SU-DHL-6 (cell line): ENCODE measurements at regions not wholly inside any gene's neighbourhood (a gene's known extent, or its start where the extent isn't known, plus 50 kb on each side); places are given as distances from the start of the nearest gene placed in this dataset.

Experiments
- H2AFZ ChIP-seq: fragments of 200-600 bp; sonication (generic); 2 replicates; pipeline ENCODE4 v1.6.1; 2014; ENCODE audit warnings: low read depth, mild to moderate bottlenecking, moderate library complexity, mixed read lengths, antibody characterized with exemption, low read length; ENCODE audit not compliant: severe bottlenecking
- H3F3A ChIP-seq: fragments of 200-600 bp; shearing (Covaris generic); 2 replicates; pipeline ENCODE4 v1.6.0; 2016; ENCODE audit warnings: antibody characterized with exemption, mild to moderate bottlenecking; ENCODE audit not compliant: insufficient read depth
- H3K27ac ChIP-seq: fragments of 200-600 bp; sonication (generic); 2 replicates; pipeline ENCODE4 v1.5.1; 2016; ENCODE audit warnings: low read depth, mild to moderate bottlenecking, low read length, moderate library complexity, mixed read lengths
- H3K27me3 ChIP-seq: fragments of 200-600 bp; sonication (generic), shearing (Covaris generic); 2 replicates; pipeline ENCODE4 v1.6.0; 2014; ENCODE audit warnings: mild to moderate bottlenecking, low read length
- H3K36me3 ChIP-seq: fragments of 200-600 bp; sonication (generic); 2 replicates; pipeline ENCODE4 v1.6.1; 2014; ENCODE audit warnings: mild to moderate bottlenecking, low read length, mixed read lengths
- H3K4me2 ChIP-seq: fragments of 300-600, 200-600 bp; shearing (Covaris generic), sonication (generic); 2 replicates; pipeline ENCODE4 v1.6.0; 2014; ENCODE audit warnings: low read length, low read depth, mild to moderate bottlenecking; ENCODE audit not compliant: poor library complexity, severe bottlenecking
- H3K4me3 ChIP-seq: fragments of 200-600 bp; sonication (generic); 2 replicates; pipeline ENCODE4 v1.5.1; 2014; ENCODE audit warnings: antibody characterized with exemption, low read length, mild to moderate bottlenecking, mixed read lengths; ENCODE audit not compliant: insufficient read depth, poor library complexity, severe bottlenecking
- H3K79me2 ChIP-seq: fragments of 200-600 bp; sonication (generic); 2 replicates; pipeline ENCODE4 v1.6.1; 2014; ENCODE audit warnings: mild to moderate bottlenecking, low read length, moderate library complexity; ENCODE audit not compliant: insufficient read depth
- H3K9ac ChIP-seq: fragments of 200-600 bp; sonication (generic); 2 replicates; pipeline ENCODE4 v1.7.0; 2014; ENCODE audit warnings: mild to moderate bottlenecking, low read length
- H3K9me2 ChIP-seq: fragments of 200-600 bp; sonication (generic); replicated peaks from 2 replicates; pipeline ENCODE4 v1.6.1; 2014; ENCODE audit warnings: low read length; ENCODE audit not compliant: insufficient read depth
- H3K9me3 ChIP-seq: fragments of 200-600 bp; sonication (generic); 2 replicates; pipeline ENCODE4 v1.6.1; 2014; ENCODE audit warnings: low read length, mixed read lengths; ENCODE audit not compliant: insufficient read depth
- H4K20me1 ChIP-seq: fragments of 200-600 bp; sonication (generic); 2 replicates; pipeline ENCODE4 v1.6.1; 2014; ENCODE audit warnings: low read depth, mild to moderate bottlenecking, antibody characterized with exemption, low read length, moderate library complexity, mixed read lengths
- CTCF ChIP-seq: fragments of 200-600 bp; sonication (generic); IDR thresholded peaks from one replicate; pipeline ENCODE4 v1.5.1; 2017; ENCODE audit warnings: antibody characterized with exemption, mild to moderate bottlenecking, low read length, moderate library complexity; ENCODE audit not compliant: insufficient read depth, poor library complexity, severe bottlenecking
- EZH2phosphoT487 ChIP-seq: fragments of 200-600 bp; sonication (generic), shearing (Covaris generic); conservative IDR thresholded peaks from 2 replicates; pipeline ENCODE4 v1.6.1; 2018; ENCODE audit warnings: mild to moderate bottlenecking, antibody characterized with exemption, low read length, moderate library complexity, mixed read lengths

- Histone ChIP-seq H3K9me3 (peaks cover 10% of the 10 kb centered on the region; the same call in 1 of the 2 replicates), H3K9ac (no peak overlapping the region), H4K20me1 (no peaks in the 10 kb centered on the region), H3K79me2 (no peaks in the 10 kb centered on the region), H3K27ac (no peak overlapping the region), H3K36me3 (no peaks in the 10 kb centered on the region), H3F3A (no peaks in the 10 kb centered on the region), H3K27me3 (no peaks in the 10 kb centered on the region), H2AFZ (no peak overlapping the region), H3K4me2 (no peak overlapping the region), H3K9me2 (no peaks in the 10 kb centered on the region), H3K4me3 (no peak overlapping the region)
- TF ChIP-seq EZH2phosphoT487 (no peak), CTCF (no peak)
Observed at GRCh38 chr12:87163122-87163521, 866.1 kb downstream of the C12orf50 start.

- H3K4me2 ChIP-seq = no peak overlapping the region
- H3K9ac ChIP-seq = no peak overlapping the region
Observed at GRCh38 chr12:87160848-87161601, 868.2 kb downstream of the C12orf50 start.

GRCh38 chr12:87157791-87158190 is 871.4 kb downstream of the C12orf50 start:
- H3K4me3 ChIP-seq = no peak overlapping the region
- H3K27me3 ChIP-seq = no peaks in the 10 kb centered on the region
- no peaks in the 10 kb centered on the region for H4K20me1 ChIP-seq
- no peak overlapping the region for H3K4me2 ChIP-seq
- H2AFZ ChIP-seq = no peak overlapping the region
- H3K9ac ChIP-seq = no peak overlapping the region
- no peaks in the 10 kb centered on the region for H3K79me2 ChIP-seq
- TF ChIP-seq CTCF (no peak), EZH2phosphoT487 (no peak)
- H3K9me2 ChIP-seq = no peaks in the 10 kb centered on the region
- no peaks in the 10 kb centered on the region for H3K9me3 ChIP-seq
- H3K36me3 ChIP-seq = no peaks in the 10 kb centered on the region
- no peaks in the 10 kb centered on the region for H3F3A ChIP-seq
- H3K27ac ChIP-seq = no peak overlapping the region

More at GRCh38 chr12:87160848-87161601, 868.2 kb downstream of the C12orf50 start:
- no peak for TF ChIP-seq CTCF
- no peak for TF ChIP-seq EZH2phosphoT487
- Histone ChIP-seq H3K79me2 (no peaks in the 10 kb centered on the region), H3K27me3 (no peaks in the 10 kb centered on the region), H3K27ac (no peak overlapping the region), H2AFZ (no peak overlapping the region), H3K36me3 (no peaks in the 10 kb centered on the region), H3F3A (no peaks in the 10 kb centered on the region), H3K4me3 (no peak overlapping the region), H4K20me1 (no peaks in the 10 kb centered on the region), H3K9me2 (no peaks in the 10 kb centered on the region), H3K9me3 (peaks cover 7% of the 10 kb centered on the region; the same call in 1 of the 2 replicates)
